Fibroblast of upper back skin (primary cell): ENCODE measurements at regions not wholly inside any gene's neighbourhood (a gene's known extent, or its start where the extent isn't known, plus 50 kb on each side); places are given as distances from the start of the nearest gene placed in this dataset.

ENCODE experiments used
- DNase-seq: peaks from one replicate; pipeline ENCODE4 v3.0.0-alpha.2; 2013

- DNase-seq, result no peak
Measured at GRCh38 chr18:42271647-42272414, 316.8 kb downstream of the PIK3C3 start.

GRCh38 chr18:42274488-42275137 lies 319.6 kb downstream of the PIK3C3 start:
- peak; percentile 47 for DNase-seq

- DNase-seq, result no peak
Measured at GRCh38 chr18:42275138-42275535, 320.1 kb downstream of the PIK3C3 start.

- DNase-seq, result no peak
Measured at GRCh38 chr18:42275949-42276730, 321.1 kb downstream of the PIK3C3 start.

GRCh38 chr18:42281124-42281523 lies 326.1 kb downstream of the PIK3C3 start:
- DNase-seq, result no peak

GRCh38 chr18:42281851-42282250 lies 326.8 kb downstream of the PIK3C3 start:
- DNase-seq, result no peak

- no peak for DNase-seq
Measured at GRCh38 chr18:42287047-42287446, 332.0 kb downstream of the PIK3C3 start.

GRCh38 chr18:42288129-42288528 lies 333.1 kb downstream of the PIK3C3 start:
- DNase-seq, result no peak

- no peak for DNase-seq
Measured at GRCh38 chr18:42289526-42289925, 334.5 kb downstream of the PIK3C3 start.

- no peak for DNase-seq
Measured at GRCh38 chr18:42290318-42291307, 335.6 kb downstream of the PIK3C3 start.

- DNase-seq, result no peak
Measured at GRCh38 chr18:42292654-42293053, 337.6 kb downstream of the PIK3C3 start.

GRCh38 chr18:42296192-42296591 lies 341.2 kb downstream of the PIK3C3 start:
- DNase-seq, result no peak

- no peak for DNase-seq
Measured at GRCh38 chr18:42296723-42297122, 341.7 kb downstream of the PIK3C3 start.

- peak; percentile 74 for DNase-seq
Measured at GRCh38 chr18:42298759-42299675, 344.0 kb downstream of the PIK3C3 start.

GRCh38 chr18:42305869-42306593 lies 351.0 kb downstream of the PIK3C3 start:
- peak; percentile 44 for DNase-seq

GRCh38 chr18:42306594-42306980 lies 351.6 kb downstream of the PIK3C3 start:
- no peak for DNase-seq

GRCh38 chr18:42310956-42311355 lies 355.9 kb downstream of the PIK3C3 start:
- DNase-seq, result peak; percentile 71

GRCh38 chr18:42326752-42327151 lies 371.7 kb downstream of the PIK3C3 start:
- DNase-seq, result no peak

GRCh38 chr18:42328931-42329330 lies 373.9 kb downstream of the PIK3C3 start:
- no peak for DNase-seq

- DNase-seq, result peak; percentile 44
Measured at GRCh38 chr18:42330296-42330695, 375.3 kb downstream of the PIK3C3 start.

GRCh38 chr18:42333558-42333957 lies 378.5 kb downstream of the PIK3C3 start:
- no peak for DNase-seq
